Sigmoid colon (tissue), 6 donors: ENCODE measurements at regions not wholly inside any gene's neighbourhood (a gene's known extent, or its start where the extent isn't known, plus 50 kb on each side); places are given as distances from the start of the nearest gene placed in this dataset.

Experiments
- DNase-seq: peaks from one replicate; pipeline ENCODE4 v3.0.0-alpha.2; 2019
- H3K27ac ChIP-seq, 4 donors: fragments of 200-600 bp; sonication (generic); one replicate each; pipeline ENCODE4 v1.5.1; 2016 to 2019; ENCODE audit warnings: mild to moderate bottlenecking in 1 of 4
- H3K27me3 ChIP-seq, 3 donors: fragments of 200-600 bp; sonication (generic); one replicate each; pipeline ENCODE4 v1.5.1; 2019; ENCODE audit warnings: mild to moderate bottlenecking in 1 of 3
- H3K36me3 ChIP-seq, 4 donors: fragments of 200-600 bp; sonication (generic); one replicate each; pipeline ENCODE4 v1.5.1; 2016 to 2019
- H3K4me1 ChIP-seq, 4 donors: fragments of 200-600 bp; sonication (generic); one replicate each; pipeline ENCODE4 v1.5.1; 2017 to 2019
- H3K4me3 ChIP-seq, 4 donors: fragments of 200-600 bp; sonication (generic); one replicate each; pipeline ENCODE4 v1.5.1; 2017 to 2019; ENCODE audit warnings: mild to moderate bottlenecking in 2 of 4, moderate library complexity in 1 of 4
- H3K9me3 ChIP-seq, 4 donors: fragments of 200-600 bp in 3 of 4; sonication (generic) in 3 of 4; one replicate each; pipeline versions ENCODE4 v1.5.1 to v1.6.1; 2013 to 2019
- EP300 ChIP-seq, 4 donors: sonication (generic); formaldehyde crosslinking; IDR thresholded peaks; one replicate each; pipeline ENCODE4 v1.6.1; 2017; ENCODE audit warnings: antibody characterized with exemption in 4 of 4
- POLR2A ChIP-seq, 2 donors: fragments of 450-650 bp; IDR thresholded peaks; one replicate each; pipeline ENCODE4 v1.6.1; 2016; ENCODE audit warnings: antibody characterized with exemption in 2 of 2, mild to moderate bottlenecking in 2 of 2, moderate library complexity in 2 of 2
- POLR2AphosphoS5 ChIP-seq, 4 donors: sonication (generic); formaldehyde crosslinking; IDR thresholded peaks; one replicate each; pipeline ENCODE4 v1.6.1; 2017; ENCODE audit warnings: antibody characterized with exemption in 4 of 4
- WGBS, 2 donors: extraction: QIAGEN DNeasy Blood & Tissue Kit; methylation state at CpG; one replicate each; pipeline ENCODE4 v1.1.7; 2013; 5-methylcytosine and 5-hydroxymethylcytosine counted together
- intact Hi-C: fragments of 100-400 bp; cut with DNase I; formaldehyde crosslinking; loops from one replicate; pipeline ENCODE4 v1.15.1; 2023
- TF ChIP-seq, protein P1 (sequence below), 4 experiments: fragments of 450-650 bp in 3 of 4; fragments of 200-600 bp in 1 of 4; IDR thresholded peaks; one replicate each; pipeline ENCODE4 v1.5.1; 2016 to 2019; ENCODE audit warnings: antibody characterized with exemption in 4 of 4, mild to moderate bottlenecking in 3 of 4, moderate library complexity in 2 of 4
- donor health status: healthy with polysubstance abuse.
- donor health status: healthy.

DNA sequence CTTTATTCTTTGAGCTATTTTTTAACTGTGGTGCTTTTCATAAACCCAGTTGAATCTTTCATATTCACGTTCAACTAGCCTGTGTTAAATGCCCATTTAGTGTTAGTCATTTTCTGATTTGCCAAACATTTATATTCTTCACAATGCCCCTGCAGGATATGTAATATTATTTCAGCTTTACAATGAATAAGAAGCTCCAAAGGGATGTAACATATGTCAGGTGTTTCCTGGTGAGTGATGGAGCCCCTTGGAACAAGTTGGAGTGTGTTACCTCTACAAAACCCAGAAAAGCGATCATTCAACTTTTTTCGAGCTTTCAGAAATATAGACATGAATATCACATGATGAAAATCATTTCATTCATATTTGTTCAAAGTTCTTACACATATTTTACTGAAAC, 471.0 kb upstream of the CDH2 start:
- no peak overlapping the region for H3K4me3 ChIP-seq
- no peaks in the 10 kb centered on the region for H3K36me3 ChIP-seq
- no peaks in the 10 kb centered on the region for H3K27me3 ChIP-seq
- no peaks in the 10 kb centered on the region for H3K4me1 ChIP-seq
- no peak overlapping the region for H3K27ac ChIP-seq
- WGBS, 2 donors, result 81 to 91% methylated on average over 3 of the region's 3 CpGs
- TF ChIP-seq, protein P1, sequence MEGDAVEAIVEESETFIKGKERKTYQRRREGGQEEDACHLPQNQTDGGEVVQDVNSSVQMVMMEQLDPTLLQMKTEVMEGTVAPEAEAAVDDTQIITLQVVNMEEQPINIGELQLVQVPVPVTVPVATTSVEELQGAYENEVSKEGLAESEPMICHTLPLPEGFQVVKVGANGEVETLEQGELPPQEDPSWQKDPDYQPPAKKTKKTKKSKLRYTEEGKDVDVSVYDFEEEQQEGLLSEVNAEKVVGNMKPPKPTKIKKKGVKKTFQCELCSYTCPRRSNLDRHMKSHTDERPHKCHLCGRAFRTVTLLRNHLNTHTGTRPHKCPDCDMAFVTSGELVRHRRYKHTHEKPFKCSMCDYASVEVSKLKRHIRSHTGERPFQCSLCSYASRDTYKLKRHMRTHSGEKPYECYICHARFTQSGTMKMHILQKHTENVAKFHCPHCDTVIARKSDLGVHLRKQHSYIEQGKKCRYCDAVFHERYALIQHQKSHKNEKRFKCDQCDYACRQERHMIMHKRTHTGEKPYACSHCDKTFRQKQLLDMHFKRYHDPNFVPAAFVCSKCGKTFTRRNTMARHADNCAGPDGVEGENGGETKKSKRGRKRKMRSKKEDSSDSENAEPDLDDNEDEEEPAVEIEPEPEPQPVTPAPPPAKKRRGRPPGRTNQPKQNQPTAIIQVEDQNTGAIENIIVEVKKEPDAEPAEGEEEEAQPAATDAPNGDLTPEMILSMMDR (IDR thresholded peaks at IDR 0.05), result no peak
- no peak for TF ChIP-seq POLR2AphosphoS5 (IDR thresholded peaks at IDR 0.05)
- no peak for TF ChIP-seq POLR2A (IDR thresholded peaks at IDR 0.05)
- no peak for TF ChIP-seq EP300 (IDR thresholded peaks at IDR 0.05)
- no peak for DNase-seq
- intact Hi-C loops, result no loop called here
- H3K9me3 ChIP-seq, result no peaks in the 10 kb centered on the region

DNA sequence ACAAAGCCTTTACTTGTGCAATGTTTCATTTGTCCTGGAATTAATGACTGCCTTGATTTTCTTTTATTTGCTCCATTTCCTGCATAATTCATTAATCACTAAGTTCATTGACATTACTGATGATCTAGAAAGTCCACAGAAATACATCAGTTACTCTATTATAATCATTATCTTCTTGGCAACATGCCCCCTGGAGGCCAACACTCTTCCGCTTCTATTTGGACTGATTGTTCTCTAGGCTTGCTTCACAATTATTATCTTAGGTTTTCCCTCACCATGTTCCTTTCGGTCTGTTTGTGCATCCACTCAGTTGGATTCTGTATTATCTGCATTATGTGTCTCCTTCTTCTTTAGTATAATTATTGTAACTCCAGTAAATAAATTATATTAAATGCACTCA, 461.0 kb upstream of the CDH2 start:
- WGBS, 2 donors, result 88 to 95% methylated on average over 2 of the region's 2 CpGs
- no peak overlapping the region for H3K4me3 ChIP-seq
- no peaks in the 10 kb centered on the region for H3K9me3 ChIP-seq
- TF ChIP-seq, protein P1 (IDR thresholded peaks at IDR 0.05), result no peak
- no peak for TF ChIP-seq POLR2AphosphoS5 (IDR thresholded peaks at IDR 0.05)
- H3K27me3 ChIP-seq, result no peaks in the 10 kb centered on the region
- no peak overlapping the region for H3K27ac ChIP-seq
- DNase-seq, result no peak
- H3K36me3 ChIP-seq, result no peaks in the 10 kb centered on the region
- no peaks in the 10 kb centered on the region for H3K4me1 ChIP-seq
- intact Hi-C loops, result no loop called here

DNA sequence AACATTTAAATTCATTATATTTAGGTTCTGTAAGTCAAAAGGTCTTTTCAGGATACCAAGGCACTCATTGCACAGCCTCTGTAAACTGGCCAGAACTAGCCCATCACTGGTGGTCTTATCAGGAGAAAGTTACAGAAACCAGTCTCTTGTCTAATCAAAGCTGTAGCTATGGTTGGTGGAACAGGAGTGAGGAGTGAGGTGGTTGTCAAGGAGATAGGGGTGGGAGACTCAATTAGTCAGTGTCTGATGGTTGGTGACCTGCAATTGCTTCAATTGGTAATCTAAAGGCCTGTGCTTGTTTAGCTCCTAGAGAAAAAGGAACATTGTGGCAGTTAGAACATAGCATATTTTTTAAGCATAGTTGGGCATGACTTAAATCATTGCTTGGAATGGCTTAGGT, 458.6 kb upstream of the CDH2 start:
- no peaks in the 10 kb centered on the region for H3K4me1 ChIP-seq
- H3K9me3 ChIP-seq, result no peaks in the 10 kb centered on the region
- no peak overlapping the region for H3K27ac ChIP-seq
- TF ChIP-seq EP300 (IDR thresholded peaks at IDR 0.05) (no peak), POLR2A (IDR thresholded peaks at IDR 0.05) (no peak)
- DNase-seq, result no peak
- no peak overlapping the region for H3K4me3 ChIP-seq
- H3K36me3 ChIP-seq, result no peaks in the 10 kb centered on the region
- no peaks in the 10 kb centered on the region for H3K27me3 ChIP-seq
- intact Hi-C loops, result no loop called here

DNA sequence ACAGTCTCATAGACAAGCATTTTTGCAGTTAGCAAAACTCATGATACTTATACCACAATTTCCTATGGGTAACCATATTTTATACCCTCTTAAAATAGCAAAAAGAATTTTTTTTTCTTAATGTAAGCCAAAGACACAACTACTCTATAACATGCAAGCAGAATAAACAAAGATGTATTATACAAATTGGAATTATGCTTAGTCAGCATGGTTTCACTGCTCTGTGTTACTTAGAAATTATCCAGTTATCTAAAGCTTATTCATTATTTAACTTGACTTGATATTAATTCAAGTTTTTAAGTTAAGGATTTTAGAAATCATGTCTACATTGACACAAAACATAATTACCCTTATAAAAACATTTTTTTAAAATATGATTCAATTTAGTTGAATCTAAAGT, 449.8 kb upstream of the CDH2 start:
- DNase-seq, result no peak
- intact Hi-C loops, result no loop called here

DNA sequence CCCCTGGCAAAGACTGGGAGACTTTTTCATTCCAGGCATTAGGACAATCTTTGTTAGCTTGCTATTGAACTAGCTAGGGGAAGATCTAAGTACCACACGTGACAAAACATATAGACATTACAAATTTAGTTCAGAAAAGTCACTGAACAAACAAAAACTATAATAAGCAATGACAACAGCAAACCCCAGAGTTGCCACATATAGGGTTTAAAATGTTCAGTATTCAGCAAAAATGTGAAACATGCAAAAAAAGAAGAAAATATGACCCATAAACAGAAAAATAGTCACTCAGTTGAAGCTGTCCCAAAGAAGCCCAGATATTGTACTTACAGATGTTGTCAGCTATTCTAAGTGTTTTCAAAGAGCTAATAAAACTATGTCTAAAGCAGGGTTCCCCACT, 431.1 kb upstream of the CDH2 start:
- Histone ChIP-seq H3K36me3 (no peaks in the 10 kb centered on the region), H3K4me1 (no peaks in the 10 kb centered on the region), H3K4me3 (no peak overlapping the region), H3K27ac (no peak overlapping the region), H3K9me3 (no peaks in the 10 kb centered on the region), H3K27me3 (no peaks in the 10 kb centered on the region)
- no peak for TF ChIP-seq POLR2A (IDR thresholded peaks at IDR 0.05)
- TF ChIP-seq EP300 (IDR thresholded peaks at IDR 0.05), result no peak
- TF ChIP-seq POLR2AphosphoS5 (IDR thresholded peaks at IDR 0.05), result no peak
- TF ChIP-seq, protein P1 (IDR thresholded peaks at IDR 0.05), result no peak
- intact Hi-C loops, result no loop called here
- DNase-seq, result no peak
- 35 to 41% methylated on average over 1 of the region's 1 CpG for WGBS, 2 donors

More for the DNA sequence above, 449.8 kb upstream of the CDH2 start:
- Histone ChIP-seq H3K36me3 (no peaks in the 10 kb centered on the region), H3K27me3 (no peaks in the 10 kb centered on the region), H3K27ac (no peak overlapping the region), H3K9me3 (no peaks in the 10 kb centered on the region), H3K4me1 (no peaks in the 10 kb centered on the region), H3K4me3 (no peak overlapping the region)
- TF ChIP-seq, protein P1 (IDR thresholded peaks at IDR 0.05), result no peak
